ENCODE measurements at regions not wholly inside any gene's neighbourhood (a gene's known extent, or its start where the extent isn't known, plus 50 kb on each side); places are given as distances from the start of the nearest gene placed in this dataset.

DNA sequence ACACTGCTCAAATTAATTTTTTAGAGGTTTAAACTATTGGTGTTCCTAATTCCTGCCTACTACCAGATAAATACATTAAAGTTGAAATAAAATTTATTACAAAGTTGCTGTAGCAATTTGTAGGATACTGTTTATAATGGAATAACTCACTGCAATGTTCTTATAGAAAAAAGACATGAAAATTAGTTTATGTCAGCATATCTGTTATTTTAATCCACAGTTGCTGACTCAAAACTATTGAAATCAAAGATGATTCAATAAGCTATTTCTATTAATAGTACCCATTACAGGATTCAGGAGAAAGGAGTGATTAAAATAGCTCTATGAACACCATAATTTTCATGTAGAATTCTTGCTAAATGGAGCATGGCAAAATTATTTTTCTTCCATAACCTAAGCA lies 764.4 kb upstream of the NUDT12 start:
- TF ChIP-seq, protein P1, sequence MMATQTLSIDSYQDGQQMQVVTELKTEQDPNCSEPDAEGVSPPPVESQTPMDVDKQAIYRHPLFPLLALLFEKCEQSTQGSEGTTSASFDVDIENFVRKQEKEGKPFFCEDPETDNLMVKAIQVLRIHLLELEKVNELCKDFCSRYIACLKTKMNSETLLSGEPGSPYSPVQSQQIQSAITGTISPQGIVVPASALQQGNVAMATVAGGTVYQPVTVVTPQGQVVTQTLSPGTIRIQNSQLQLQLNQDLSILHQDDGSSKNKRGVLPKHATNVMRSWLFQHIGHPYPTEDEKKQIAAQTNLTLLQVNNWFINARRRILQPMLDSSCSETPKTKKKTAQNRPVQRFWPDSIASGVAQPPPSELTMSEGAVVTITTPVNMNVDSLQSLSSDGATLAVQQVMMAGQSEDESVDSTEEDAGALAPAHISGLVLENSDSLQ (IDR thresholded peaks at IDR 0.05): no peak
- no peak for TF ChIP-seq ELF4 (IDR thresholded peaks at IDR 0.05)
- no peak for TF ChIP-seq ZNF384 (IDR thresholded peaks at IDR 0.05)
- no peak for TF ChIP-seq ARNT (IDR thresholded peaks at IDR 0.05)
- TF ChIP-seq BHLHE40 (IDR thresholded peaks at IDR 0.05; ENCODE audit: borderline replicate concordance): no peak
- TF ChIP-seq SP1 (IDR thresholded peaks at IDR 0.05): no peak
- TF ChIP-seq SUZ12 (IDR thresholded peaks at IDR 0.05): no peak
- TF ChIP-seq FOXK2 (IDR thresholded peaks at IDR 0.05): no peak
- TF ChIP-seq HDGF (IDR thresholded peaks at IDR 0.05; ENCODE audit: borderline replicate concordance): no peak
- no peak for TF ChIP-seq FOXA1 (IDR thresholded peaks at IDR 0.05)

Data from HEK293T (cell line).